ENCODE measurements at regions not wholly inside any gene's neighbourhood (a gene's known extent, or its start where the extent isn't known, plus 50 kb on each side); places are given as distances from the start of the nearest gene placed in this dataset.

DNA sequence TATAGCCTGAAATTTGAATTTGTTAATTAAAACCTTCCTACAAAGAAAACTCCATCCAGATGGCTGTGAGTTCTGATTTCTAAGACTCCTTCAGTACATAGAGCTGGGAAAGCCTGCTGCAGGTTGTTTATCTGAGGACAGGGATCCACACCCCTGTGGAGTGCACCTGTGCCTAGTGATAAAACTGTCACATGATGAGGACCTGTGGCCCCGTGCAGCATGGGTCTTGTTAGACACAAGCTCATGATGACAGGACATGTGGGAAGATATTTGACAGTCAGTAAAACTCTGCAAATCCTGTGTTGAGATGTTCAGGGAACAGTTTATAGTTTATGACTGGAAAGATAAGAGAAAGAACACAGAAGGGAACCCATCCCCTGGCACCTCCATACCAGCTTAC is 133.2 kb upstream of the TMEM18 start:
- TF ChIP-seq, protein P1, sequence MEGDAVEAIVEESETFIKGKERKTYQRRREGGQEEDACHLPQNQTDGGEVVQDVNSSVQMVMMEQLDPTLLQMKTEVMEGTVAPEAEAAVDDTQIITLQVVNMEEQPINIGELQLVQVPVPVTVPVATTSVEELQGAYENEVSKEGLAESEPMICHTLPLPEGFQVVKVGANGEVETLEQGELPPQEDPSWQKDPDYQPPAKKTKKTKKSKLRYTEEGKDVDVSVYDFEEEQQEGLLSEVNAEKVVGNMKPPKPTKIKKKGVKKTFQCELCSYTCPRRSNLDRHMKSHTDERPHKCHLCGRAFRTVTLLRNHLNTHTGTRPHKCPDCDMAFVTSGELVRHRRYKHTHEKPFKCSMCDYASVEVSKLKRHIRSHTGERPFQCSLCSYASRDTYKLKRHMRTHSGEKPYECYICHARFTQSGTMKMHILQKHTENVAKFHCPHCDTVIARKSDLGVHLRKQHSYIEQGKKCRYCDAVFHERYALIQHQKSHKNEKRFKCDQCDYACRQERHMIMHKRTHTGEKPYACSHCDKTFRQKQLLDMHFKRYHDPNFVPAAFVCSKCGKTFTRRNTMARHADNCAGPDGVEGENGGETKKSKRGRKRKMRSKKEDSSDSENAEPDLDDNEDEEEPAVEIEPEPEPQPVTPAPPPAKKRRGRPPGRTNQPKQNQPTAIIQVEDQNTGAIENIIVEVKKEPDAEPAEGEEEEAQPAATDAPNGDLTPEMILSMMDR (IDR thresholded peaks at IDR 0.05): no peak
- TF ChIP-seq POLR2A (IDR thresholded peaks at IDR 0.05): no peak
- no peak for TF ChIP-seq EP300 (IDR thresholded peaks at IDR 0.05)
